ENCODE measurements at regions not wholly inside any gene's neighbourhood (a gene's known extent, or its start where the extent isn't known, plus 50 kb on each side); places are given as distances from the start of the nearest gene placed in this dataset.
"Not testable (repeated sequence)": the region's sequence is repeated elsewhere in the genome, so short reads cannot be mapped to it uniquely, and the experiment has no call there.

GRCh38 chr1:191525944-191526343, 632.3 kb upstream of the RGS18 start:
- H3K27me3 Mint-ChIP-seq; H3K4me1 Mint-ChIP-seq; H3K4me3 Mint-ChIP-seq; H3K36me3 Mint-ChIP-seq; H3K4me1 ChIP-seq (ENCODE audit: control insufficient read depth in 1 of 2, extremely low read depth in 1 of 2, insufficient read depth in 2 of 2, low read length in 2 of 2); H3K9me3 ChIP-seq; CTCF ChIA-PET; ATAC-seq (replicated peaks in 1 of 4); H3K27me3 ChIP-seq (replicated peaks in 1 of 2; ENCODE audit: control insufficient read depth in 2 of 2, extremely low read depth in 1 of 2, insufficient read depth in 2 of 2, low read length in 1 of 2); H3K9me3 Mint-ChIP-seq; H3K27ac Mint-ChIP-seq; DNase-seq; H3K27ac ChIP-seq (ENCODE audit: low read length); H3K4me3 ChIP-seq (ENCODE audit: control insufficient read depth in 1 of 2, extremely low read depth in 1 of 2, low read length in 1 of 2); H3K36me3 ChIP-seq (ENCODE audit: control insufficient read depth in 2 of 2, extremely low read depth in 1 of 2, insufficient read depth in 1 of 2, low read length in 1 of 2); POLR2A ChIA-PET: not testable (repeated sequence)
- no CpG with 5 or more reads among the region's 5 CpGs for WGBS (ENCODE audit: insufficient coverage)

GRCh38 chr1:191528275-191528674, 630.0 kb upstream of the RGS18 start:
- ChIA-PET CTCF (no interaction called here), POLR2A (no interaction called here)
- H3K9me3 ChIP-seq = no peaks in the 10 kb centered on the region
- no peaks in the 10 kb centered on the region for H3K27me3 ChIP-seq (replicated peaks in 1 of 2; ENCODE audit: control insufficient read depth in 2 of 2, extremely low read depth in 1 of 2, insufficient read depth in 2 of 2, low read length in 1 of 2)
- Mint-ChIP-seq H3K9me3 (peaks cover 6 to 10% (median 10%) of the 10 kb centered on the region in 3 donors), H3K27me3 (no peaks in the 10 kb centered on the region), H3K4me1 (no peaks in the 10 kb centered on the region), H3K36me3 (no peaks in the 10 kb centered on the region), H3K27ac (no peak overlapping the region), H3K4me3 (no peak overlapping the region)
- no peak overlapping the region for H3K4me3 ChIP-seq (ENCODE audit: control insufficient read depth in 1 of 2, extremely low read depth in 1 of 2, low read length in 1 of 2)
- 67% methylated on average over 4 of the region's 6 CpGs for WGBS (ENCODE audit: insufficient coverage)
- no peak overlapping the region for H3K27ac ChIP-seq (ENCODE audit: low read length)
- H3K4me1 ChIP-seq (ENCODE audit: control insufficient read depth in 1 of 2, extremely low read depth in 1 of 2, insufficient read depth in 2 of 2, low read length in 2 of 2) = no peaks in the 10 kb centered on the region
- DNase-seq = no peak
- no peak for ATAC-seq (replicated peaks in 1 of 4)
- H3K36me3 ChIP-seq (ENCODE audit: control insufficient read depth in 2 of 2, extremely low read depth in 1 of 2, insufficient read depth in 1 of 2, low read length in 1 of 2) = no peaks in the 10 kb centered on the region

- POLR2A ChIA-PET = interaction anchor here in 1 of 2 donors (0.6 kb wide), 1 partner anchor 69 kb away, joined by 3 read pairs; no protein-coding TSS in a partner anchor
- H3K27me3 Mint-ChIP-seq = no peaks in the 10 kb centered on the region
These were observed 627.3 kb upstream of the RGS18 start for GRCh38 chr1:191530928-191531327.

GRCh38 chr1:191533254-191533653, 625.0 kb upstream of the RGS18 start:
- Mint-ChIP-seq H3K27ac (no peak overlapping the region), H3K36me3 (no peaks in the 10 kb centered on the region), H3K4me1 (no peaks in the 10 kb centered on the region), H3K27me3 (no peaks in the 10 kb centered on the region), H3K4me3 (no peak overlapping the region), H3K9me3 (peaks cover 5 to 26% (median 5%) of the 10 kb centered on the region in 3 donors)
- Histone ChIP-seq H3K9me3 (no peaks in the 10 kb centered on the region), H3K36me3 (ENCODE audit: control insufficient read depth in 2 of 2, extremely low read depth in 1 of 2, insufficient read depth in 1 of 2, low read length in 1 of 2) (no peaks in the 10 kb centered on the region), H3K27ac (ENCODE audit: low read length) (no peak overlapping the region), H3K4me3 (ENCODE audit: control insufficient read depth in 1 of 2, extremely low read depth in 1 of 2, low read length in 1 of 2) (no peak overlapping the region), H3K27me3 (replicated peaks in 1 of 2; ENCODE audit: control insufficient read depth in 2 of 2, extremely low read depth in 1 of 2, insufficient read depth in 2 of 2, low read length in 1 of 2) (no peaks in the 10 kb centered on the region), H3K4me1 (ENCODE audit: control insufficient read depth in 1 of 2, extremely low read depth in 1 of 2, insufficient read depth in 2 of 2, low read length in 2 of 2) (no peaks in the 10 kb centered on the region)
- ATAC-seq (replicated peaks in 1 of 4) (no peak), DNase-seq (no peak)
- ChIA-PET CTCF (no interaction called here), POLR2A (no interaction called here)
- 84% methylated on average over 3 of the region's 5 CpGs for WGBS (ENCODE audit: insufficient coverage)

More at GRCh38 chr1:191530928-191531327, 627.3 kb upstream of the RGS18 start:
- Histone ChIP-seq H3K36me3 (ENCODE audit: control insufficient read depth in 2 of 2, extremely low read depth in 1 of 2, insufficient read depth in 1 of 2, low read length in 1 of 2) (no peaks in the 10 kb centered on the region), H3K27me3 (replicated peaks in 1 of 2; ENCODE audit: control insufficient read depth in 2 of 2, extremely low read depth in 1 of 2, insufficient read depth in 2 of 2, low read length in 1 of 2) (no peaks in the 10 kb centered on the region), H3K27ac (ENCODE audit: low read length) (no peak overlapping the region), H3K4me3 (ENCODE audit: control insufficient read depth in 1 of 2, extremely low read depth in 1 of 2, low read length in 1 of 2) (no peak overlapping the region), H3K9me3 (no peaks in the 10 kb centered on the region), H3K4me1 (ENCODE audit: control insufficient read depth in 1 of 2, extremely low read depth in 1 of 2, insufficient read depth in 2 of 2, low read length in 2 of 2) (no peaks in the 10 kb centered on the region)
- no peak overlapping the region for H3K27ac Mint-ChIP-seq
- DNase-seq (no peak), ATAC-seq (replicated peaks in 1 of 4) (no peak)
- H3K4me1 Mint-ChIP-seq = no peaks in the 10 kb centered on the region
- no peaks in the 10 kb centered on the region for H3K36me3 Mint-ChIP-seq
- CTCF ChIA-PET = no interaction called here
- peaks cover 3 to 19% (median 10%) of the 10 kb centered on the region in 3 donors for H3K9me3 Mint-ChIP-seq
- no peak overlapping the region for H3K4me3 Mint-ChIP-seq

GRCh38 chr1:191536791-191537429, 621.4 kb upstream of the RGS18 start:
- CTCF ChIA-PET = no interaction called here
- Mint-ChIP-seq H3K4me3 (no peak overlapping the region), H3K27me3 (no peaks in the 10 kb centered on the region), H3K9me3 (peaks cover 0 to 23% (median 3%) of the 10 kb centered on the region in 3 donors), H3K27ac (no peak overlapping the region), H3K4me1 (no peaks in the 10 kb centered on the region), H3K36me3 (no peaks in the 10 kb centered on the region)
- DNase-seq (no peak), ATAC-seq (replicated peaks in 1 of 4) (no peak)
- POLR2A ChIA-PET = no interaction called here
- Histone ChIP-seq H3K4me1 (ENCODE audit: control insufficient read depth in 1 of 2, extremely low read depth in 1 of 2, insufficient read depth in 2 of 2, low read length in 2 of 2) (no peaks in the 10 kb centered on the region), H3K27me3 (replicated peaks in 1 of 2; ENCODE audit: control insufficient read depth in 2 of 2, extremely low read depth in 1 of 2, insufficient read depth in 2 of 2, low read length in 1 of 2) (no peaks in the 10 kb centered on the region), H3K4me3 (ENCODE audit: control insufficient read depth in 1 of 2, extremely low read depth in 1 of 2, low read length in 1 of 2) (no peak overlapping the region), H3K9me3 (no peaks in the 10 kb centered on the region), H3K36me3 (ENCODE audit: control insufficient read depth in 2 of 2, extremely low read depth in 1 of 2, insufficient read depth in 1 of 2, low read length in 1 of 2) (no peaks in the 10 kb centered on the region), H3K27ac (ENCODE audit: low read length) (no peak overlapping the region)
- no CpG with 5 or more reads among the region's 2 CpGs for WGBS (ENCODE audit: insufficient coverage)

GRCh38 chr1:191541758-191542157, 616.5 kb upstream of the RGS18 start:
- Mint-ChIP-seq H3K9me3 (peaks cover 3 to 17% (median 6%) of the 10 kb centered on the region in 3 donors), H3K27ac (no peak overlapping the region), H3K27me3 (no peaks in the 10 kb centered on the region), H3K36me3 (no peaks in the 10 kb centered on the region), H3K4me1 (no peaks in the 10 kb centered on the region), H3K4me3 (no peak overlapping the region)
- Histone ChIP-seq H3K9me3 (no peaks in the 10 kb centered on the region), H3K4me3 (ENCODE audit: control insufficient read depth in 1 of 2, extremely low read depth in 1 of 2, low read length in 1 of 2) (no peak overlapping the region), H3K27ac (ENCODE audit: low read length) (no peak overlapping the region), H3K4me1 (ENCODE audit: control insufficient read depth in 1 of 2, extremely low read depth in 1 of 2, insufficient read depth in 2 of 2, low read length in 2 of 2) (no peaks in the 10 kb centered on the region), H3K27me3 (replicated peaks in 1 of 2; ENCODE audit: control insufficient read depth in 2 of 2, extremely low read depth in 1 of 2, insufficient read depth in 2 of 2, low read length in 1 of 2) (no peaks in the 10 kb centered on the region), H3K36me3 (ENCODE audit: control insufficient read depth in 2 of 2, extremely low read depth in 1 of 2, insufficient read depth in 1 of 2, low read length in 1 of 2) (no peaks in the 10 kb centered on the region)
- DNase-seq (no peak), ATAC-seq (replicated peaks in 1 of 4) (no peak)
- no CpG with 5 or more reads among the region's 1 CpG for WGBS (ENCODE audit: insufficient coverage)
- ChIA-PET POLR2A (no interaction called here), CTCF (no interaction called here)

- no peaks in the 10 kb centered on the region for H3K27me3 Mint-ChIP-seq
These were observed 615.8 kb upstream of the RGS18 start for GRCh38 chr1:191542444-191542843.

More at GRCh38 chr1:191542444-191542843, 615.8 kb upstream of the RGS18 start:
- no peaks in the 10 kb centered on the region for H3K4me1 Mint-ChIP-seq
- Histone ChIP-seq H3K27ac (ENCODE audit: low read length) (no peak overlapping the region), H3K4me3 (ENCODE audit: control insufficient read depth in 1 of 2, extremely low read depth in 1 of 2, low read length in 1 of 2) (no peak overlapping the region), H3K4me1 (ENCODE audit: control insufficient read depth in 1 of 2, extremely low read depth in 1 of 2, insufficient read depth in 2 of 2, low read length in 2 of 2) (no peaks in the 10 kb centered on the region), H3K9me3 (no peaks in the 10 kb centered on the region), H3K27me3 (replicated peaks in 1 of 2; ENCODE audit: control insufficient read depth in 2 of 2, extremely low read depth in 1 of 2, insufficient read depth in 2 of 2, low read length in 1 of 2) (no peaks in the 10 kb centered on the region), H3K36me3 (ENCODE audit: control insufficient read depth in 2 of 2, extremely low read depth in 1 of 2, insufficient read depth in 1 of 2, low read length in 1 of 2) (no peaks in the 10 kb centered on the region)
- ATAC-seq (replicated peaks in 1 of 4) (no peak), DNase-seq (no peak)
- H3K4me3 Mint-ChIP-seq = no peak overlapping the region
- no peak overlapping the region for H3K27ac Mint-ChIP-seq
- no peaks in the 10 kb centered on the region for H3K36me3 Mint-ChIP-seq
- ChIA-PET CTCF (no interaction called here), POLR2A (no interaction called here)
- H3K9me3 Mint-ChIP-seq = peaks cover 3 to 12% (median 6%) of the 10 kb centered on the region in 3 donors

All from T-cell (primary cell).